HG03064 (cell line): ENCODE measurements at regions not wholly inside any gene's neighbourhood (a gene's known extent, or its start where the extent isn't known, plus 50 kb on each side); places are given as distances from the start of the nearest gene placed in this dataset.

Source experiments
- ATAC-seq: cut with Tn5 transposase; IDR thresholded peaks from one replicate; pipeline ENCODE4 v1.9.1; 2021; ENCODE audit warnings: low read depth; ENCODE audit not compliant: unreplicated experiment

DNA sequence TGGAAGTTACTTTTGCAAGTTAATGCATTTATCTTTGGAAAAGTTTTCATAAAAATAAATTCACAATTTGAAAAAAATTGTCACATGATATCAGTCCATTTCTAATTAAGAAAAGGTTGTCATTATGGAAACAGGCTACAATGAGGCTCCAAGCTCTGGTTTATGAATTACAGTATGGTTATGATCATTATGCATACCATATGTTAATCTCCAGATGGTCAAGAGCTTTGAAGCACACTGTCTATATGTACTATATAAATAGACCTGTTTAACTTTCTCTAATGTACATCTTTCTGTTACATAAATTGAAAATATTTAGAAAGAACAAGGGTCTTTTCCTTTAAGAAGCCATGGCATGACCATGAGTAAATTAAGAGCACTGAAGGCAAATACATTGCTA is 2338.8 kb downstream of the PCDH7 start:
- no peak for ATAC-seq

GRCh38 chr4:33060674-33061542 is 2340.7 kb downstream of the PCDH7 start:
- ATAC-seq: no peak

GRCh38 chr4:33061727-33062126 is 2341.6 kb downstream of the PCDH7 start:
- ATAC-seq: no peak

GRCh38 chr4:33062155-33062806 is 2342.1 kb downstream of the PCDH7 start:
- no peak for ATAC-seq

DNA sequence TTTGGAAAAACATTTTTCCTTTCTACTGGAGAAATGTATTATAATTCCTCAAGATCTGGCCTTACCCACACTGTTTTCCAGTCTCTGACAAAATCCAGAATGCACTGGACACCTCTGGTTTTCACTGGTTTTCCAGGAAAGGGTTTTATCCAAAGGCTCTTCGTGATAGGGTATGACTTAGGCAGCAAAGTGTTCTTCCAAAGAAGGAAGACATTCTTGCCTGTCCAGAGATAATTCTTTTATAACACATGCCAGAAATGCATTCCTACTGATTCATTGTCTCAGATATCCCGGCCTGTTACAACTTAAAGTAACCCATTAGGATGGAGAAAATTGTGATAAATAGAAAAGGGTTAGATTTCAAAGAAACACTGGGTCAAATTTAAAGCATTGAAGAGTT is 2343.1 kb downstream of the PCDH7 start:
- no peak for ATAC-seq

- no peak for ATAC-seq
Observed at GRCh38 chr4:33064238-33064637, 2344.1 kb downstream of the PCDH7 start.

DNA sequence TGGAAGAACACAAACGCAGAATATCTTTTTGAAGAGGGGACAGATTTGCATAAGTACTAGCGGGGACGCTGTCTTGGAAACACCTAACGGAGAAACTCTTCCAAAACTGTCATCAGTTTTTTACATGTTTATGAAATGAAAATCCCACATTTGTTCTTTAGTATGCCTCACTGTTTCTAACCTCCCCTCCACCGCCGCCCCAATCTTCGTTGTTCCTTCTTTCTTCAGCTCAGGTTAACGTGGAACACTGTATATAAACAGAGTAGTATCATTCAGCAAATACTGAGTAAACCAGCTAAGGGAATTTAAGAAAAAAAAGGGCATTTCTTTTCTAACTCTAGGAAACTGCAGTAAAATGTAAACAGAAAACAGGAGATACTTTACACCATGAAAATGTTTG is 2345.6 kb downstream of the PCDH7 start:
- ATAC-seq: no peak

DNA sequence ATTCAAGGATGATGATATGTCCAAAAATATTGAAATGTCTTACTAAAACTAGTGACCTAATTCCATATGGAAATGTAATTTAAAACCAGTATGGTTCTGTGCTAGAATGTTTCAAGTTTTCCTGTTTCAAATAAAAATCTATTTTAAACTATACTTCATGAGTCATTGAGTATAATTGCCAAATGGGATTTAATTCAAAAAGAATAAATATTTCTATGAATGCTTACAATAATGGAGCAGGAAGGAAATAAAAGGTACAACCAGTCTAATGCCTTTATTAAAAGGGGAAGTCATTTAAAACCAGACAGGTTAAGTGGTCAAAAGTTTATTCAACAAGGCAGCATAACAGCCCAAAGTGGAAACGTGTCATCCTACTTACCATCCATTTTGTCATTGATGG is 2347.1 kb downstream of the PCDH7 start:
- no peak for ATAC-seq

DNA sequence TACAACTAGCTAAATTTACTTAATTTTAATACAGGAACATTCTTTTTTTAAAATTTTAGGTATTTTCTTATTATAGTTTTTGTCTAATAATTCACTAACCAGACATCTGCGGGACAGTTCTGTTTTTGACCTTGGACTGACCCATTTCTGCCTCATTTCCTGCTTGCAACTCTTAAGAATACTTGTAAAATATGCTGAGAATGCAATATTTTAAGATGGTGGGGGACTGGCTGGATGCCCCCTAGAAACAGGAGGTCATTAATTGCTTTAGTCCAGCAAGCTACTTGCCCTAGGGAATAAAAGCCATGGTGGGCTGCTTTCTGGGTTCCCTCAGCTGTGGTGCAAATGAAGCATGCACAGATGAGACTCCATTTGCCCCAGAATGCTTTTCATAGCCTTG is 2348.4 kb downstream of the PCDH7 start:
- no peak for ATAC-seq

DNA sequence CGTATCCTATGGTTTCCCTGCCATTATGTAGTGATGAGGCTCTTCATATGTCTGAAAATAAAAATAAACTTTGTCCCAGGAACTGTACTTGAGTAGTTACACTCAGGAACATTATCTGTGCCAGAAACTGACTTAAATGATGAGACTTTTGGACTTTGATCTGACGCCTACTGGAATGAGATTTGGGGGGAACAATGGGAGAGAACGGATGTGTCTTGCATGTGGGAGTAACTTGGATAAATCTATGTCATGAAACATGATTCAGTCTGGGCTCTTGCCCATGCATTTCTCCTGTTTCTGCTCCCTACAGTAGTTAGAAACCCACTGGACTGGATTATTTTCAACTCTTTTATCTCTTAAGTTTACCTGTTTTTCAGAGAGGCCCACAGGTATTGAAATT is 2351.4 kb downstream of the PCDH7 start:
- ATAC-seq: no peak

DNA sequence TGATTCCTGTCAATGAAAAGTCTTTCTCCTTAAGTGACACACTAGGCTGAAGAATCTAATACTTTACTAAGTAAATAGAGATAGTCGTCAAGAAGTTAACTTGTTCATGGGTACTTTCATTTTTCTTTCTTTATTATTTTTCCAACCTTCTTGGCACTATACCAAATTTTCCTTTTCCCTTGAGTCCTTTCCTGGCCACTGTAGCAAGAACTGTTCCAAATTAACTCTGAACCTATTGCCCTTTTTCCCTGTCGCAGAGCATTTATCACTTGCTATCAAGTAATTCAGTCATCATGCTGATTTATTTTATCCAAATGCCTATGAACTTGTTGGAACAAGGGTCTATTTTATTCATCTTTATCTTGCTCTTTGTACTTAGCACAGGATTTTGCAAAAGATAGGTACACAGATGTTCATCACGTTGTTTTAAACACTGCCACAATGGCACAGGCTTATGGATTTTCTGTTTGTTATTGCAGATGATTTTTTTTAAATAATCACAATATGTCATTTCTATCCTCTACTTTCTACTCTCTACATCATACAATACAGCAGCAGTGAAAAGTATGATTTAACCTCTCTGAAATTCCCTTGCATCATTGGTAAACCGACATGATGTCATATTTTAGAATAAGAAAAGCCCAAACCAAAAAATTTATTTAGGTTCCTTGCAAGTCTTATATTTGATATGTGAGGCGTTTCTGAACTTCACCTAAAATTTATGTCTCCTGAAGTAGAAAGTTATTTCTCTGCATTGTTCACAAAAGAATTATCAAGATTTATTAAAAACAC is 2352.3 kb downstream of the PCDH7 start:
- no peak for ATAC-seq

GRCh38 chr4:33073811-33074210 is 2353.6 kb downstream of the PCDH7 start:
- ATAC-seq: no peak

- no peak for ATAC-seq
Observed at GRCh38 chr4:33078145-33078544, 2358.0 kb downstream of the PCDH7 start.

GRCh38 chr4:33080275-33080674 is 2360.1 kb downstream of the PCDH7 start:
- ATAC-seq: no peak

- no peak for ATAC-seq
Observed at GRCh38 chr4:33085709-33086108, 2365.5 kb downstream of the PCDH7 start.

- no peak for ATAC-seq
Observed at GRCh38 chr4:33086331-33086925, 2366.3 kb downstream of the PCDH7 start.

- no peak for ATAC-seq
Observed at GRCh38 chr4:33088713-33089112, 2368.5 kb downstream of the PCDH7 start.

DNA sequence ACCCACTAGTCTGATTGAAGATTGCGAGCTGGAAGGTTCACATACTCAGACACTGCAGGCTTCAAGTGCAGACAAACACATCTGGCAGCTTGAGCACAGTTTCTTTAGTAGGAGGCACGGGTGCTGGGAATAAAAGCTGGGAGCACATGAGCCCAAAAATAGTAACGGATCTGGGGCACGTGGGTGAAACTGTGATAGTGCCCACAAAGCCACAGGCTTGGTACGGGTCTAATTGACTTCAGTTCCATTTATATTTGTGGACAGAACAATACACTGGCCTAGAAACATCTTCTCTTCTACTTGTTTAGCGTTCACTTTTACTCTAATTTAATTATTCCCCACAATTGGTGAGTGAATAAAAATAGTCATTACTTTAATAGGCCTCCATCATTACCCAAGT is 2370.7 kb downstream of the PCDH7 start:
- no peak for ATAC-seq

DNA sequence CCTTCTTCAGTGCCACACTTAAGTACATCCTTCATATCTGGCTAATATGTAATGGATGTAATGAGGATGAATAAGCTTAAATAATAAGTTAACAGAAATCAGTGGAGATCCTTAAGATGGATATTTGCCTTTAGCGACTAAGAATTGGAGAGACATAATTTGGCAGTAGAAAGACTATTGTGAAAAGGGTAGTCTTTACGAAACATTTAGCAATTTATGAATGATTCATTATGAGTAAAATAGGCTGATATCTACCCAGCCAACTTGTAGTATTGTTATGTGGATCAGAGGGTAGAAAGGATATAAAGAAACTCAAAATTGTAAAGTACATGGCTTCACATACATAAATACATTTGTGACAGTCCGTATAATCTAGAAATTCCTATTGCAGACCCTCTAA is 2371.8 kb downstream of the PCDH7 start:
- no peak for ATAC-seq

- no peak for ATAC-seq
Observed at GRCh38 chr4:33104273-33104672, 2384.1 kb downstream of the PCDH7 start.

DNA sequence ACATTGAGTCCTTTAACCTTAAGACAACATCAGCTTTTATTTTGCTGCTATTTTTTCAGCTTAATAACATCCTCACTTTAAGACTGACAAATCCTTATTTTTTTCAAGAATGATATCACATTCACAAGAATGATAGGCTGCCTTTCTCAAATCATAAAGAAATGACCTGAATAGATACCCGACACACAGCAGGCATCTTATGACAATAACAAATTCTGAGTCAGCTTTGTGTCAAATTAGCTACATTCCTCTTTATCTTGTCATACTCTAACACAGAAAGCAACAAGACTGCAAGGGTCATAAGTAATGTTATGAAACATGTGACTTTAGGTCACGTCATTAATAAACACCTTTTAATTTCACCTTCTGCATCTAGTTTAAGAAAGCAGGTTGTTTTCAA is 2387.6 kb downstream of the PCDH7 start:
- no peak for ATAC-seq
